ENCODE measurements at regions not wholly inside any gene's neighbourhood (a gene's known extent, or its start where the extent isn't known, plus 50 kb on each side); places are given as distances from the start of the nearest gene placed in this dataset.
"Not testable (repeated sequence)": the region's sequence is repeated elsewhere in the genome, so short reads cannot be mapped to it uniquely, and the experiment has no call there.

GRCh38 chr12:24630446-24630845 lies 318.5 kb downstream of the BCAT1 start:
- ATAC-seq (no peak), DNase-seq (no peak)
- Mint-ChIP-seq H3K4me1 (no peaks in the 10 kb centered on the region), H3K9me3 (peaks cover 0 to 2% of the 10 kb centered on the region in 2 donors), H3K36me3 (no peaks in the 10 kb centered on the region), H3K4me3 (no peak overlapping the region), H3K27ac (no peak overlapping the region), H3K27me3 (ENCODE audit: low read depth in 2 of 2) (peaks cover 0 to 4% of the 10 kb centered on the region in 2 donors)
- Histone ChIP-seq H3K4me3 (ENCODE audit: low read length) (no peak overlapping the region), H3K27ac (ENCODE audit: low read length) (no peak overlapping the region), H3K27me3 (ENCODE audit: control insufficient read depth, insufficient read depth, low read length) (no peaks in the 10 kb centered on the region), H3K4me1 (ENCODE audit: control insufficient read depth, insufficient read depth, low read length) (no peaks in the 10 kb centered on the region), H3K9me3 (ENCODE audit: control insufficient read depth, insufficient read depth, low read length) (no peaks in the 10 kb centered on the region), H3K36me3 (ENCODE audit: control insufficient read depth, insufficient read depth, low read length) (no peaks in the 10 kb centered on the region)
- WGBS (ENCODE audit: insufficient coverage): 94% methylated on average over 1 of the region's 1 CpG
- no peak for TF ChIP-seq CTCF (IDR thresholded peaks at IDR 0.05)
- intact Hi-C loops (cut with micrococcal nuclease): no loop called here

GRCh38 chr12:24625103-24625502 lies 323.8 kb downstream of the BCAT1 start:
- TF ChIP-seq CTCF (IDR thresholded peaks at IDR 0.05): no peak
- H3K27ac ChIP-seq (ENCODE audit: low read length): no peak overlapping the region

GRCh38 chr12:24619954-24620353 lies 328.9 kb downstream of the BCAT1 start:
- WGBS (ENCODE audit: insufficient coverage): 98% methylated on average over 5 of the region's 6 CpGs
- intact Hi-C loops (cut with micrococcal nuclease); H3K4me3 ChIP-seq (ENCODE audit: low read length): not testable (repeated sequence)

More at GRCh38 chr12:24625103-24625502, 323.8 kb downstream of the BCAT1 start:
- H3K27ac Mint-ChIP-seq: no peak overlapping the region
- intact Hi-C loops (cut with micrococcal nuclease): no loop called here
- no peak for ATAC-seq
- 91% methylated on average over 2 of the region's 2 CpGs for WGBS (ENCODE audit: insufficient coverage)
- no peaks in the 10 kb centered on the region for H3K4me1 ChIP-seq (ENCODE audit: control insufficient read depth, insufficient read depth, low read length)
- no peak overlapping the region for H3K4me3 Mint-ChIP-seq
- no peaks in the 10 kb centered on the region for H3K9me3 Mint-ChIP-seq
- H3K27me3 Mint-ChIP-seq (ENCODE audit: low read depth in 2 of 2): peaks cover 0 to 9% of the 10 kb centered on the region in 2 donors
- no peaks in the 10 kb centered on the region for H3K9me3 ChIP-seq (ENCODE audit: control insufficient read depth, insufficient read depth, low read length)
- H3K27me3 ChIP-seq (ENCODE audit: control insufficient read depth, insufficient read depth, low read length): no peaks in the 10 kb centered on the region
- no peaks in the 10 kb centered on the region for H3K36me3 Mint-ChIP-seq
- H3K4me1 Mint-ChIP-seq: peaks cover 0 to 8% of the 10 kb centered on the region in 2 donors
- H3K4me3 ChIP-seq (ENCODE audit: low read length): no peak overlapping the region
- DNase-seq: no peak
- H3K36me3 ChIP-seq (ENCODE audit: control insufficient read depth, insufficient read depth, low read length): no peaks in the 10 kb centered on the region

GRCh38 chr12:24617471-24617870 lies 331.4 kb downstream of the BCAT1 start:
- 81% methylated on average over 4 of the region's 5 CpGs for WGBS (ENCODE audit: insufficient coverage)
- no peak for ATAC-seq
- no peaks in the 10 kb centered on the region for H3K9me3 ChIP-seq (ENCODE audit: control insufficient read depth, insufficient read depth, low read length)
- no peak overlapping the region for H3K27ac ChIP-seq (ENCODE audit: low read length)
- Mint-ChIP-seq H3K9me3 (peaks cover 0 to 2% of the 10 kb centered on the region in 2 donors), H3K27me3 (ENCODE audit: low read depth in 2 of 2) (peaks cover 0 to 5% of the 10 kb centered on the region in 2 donors), H3K27ac (no peak overlapping the region), H3K4me3 (no peak overlapping the region), H3K36me3 (no peaks in the 10 kb centered on the region), H3K4me1 (no peaks in the 10 kb centered on the region)
- no peak overlapping the region for H3K4me3 ChIP-seq (ENCODE audit: low read length)
- no peak for TF ChIP-seq CTCF (IDR thresholded peaks at IDR 0.05)
- DNase-seq: no peak
- H3K27me3 ChIP-seq (ENCODE audit: control insufficient read depth, insufficient read depth, low read length): no peaks in the 10 kb centered on the region
- no peaks in the 10 kb centered on the region for H3K36me3 ChIP-seq (ENCODE audit: control insufficient read depth, insufficient read depth, low read length)
- H3K4me1 ChIP-seq (ENCODE audit: control insufficient read depth, insufficient read depth, low read length): no peaks in the 10 kb centered on the region
- intact Hi-C loops (cut with micrococcal nuclease): no loop called here

More at GRCh38 chr12:24619954-24620353, 328.9 kb downstream of the BCAT1 start:
- H3K36me3 Mint-ChIP-seq; H3K9me3 ChIP-seq (ENCODE audit: control insufficient read depth, insufficient read depth, low read length); H3K9me3 Mint-ChIP-seq; H3K4me1 Mint-ChIP-seq; DNase-seq; ATAC-seq; H3K36me3 ChIP-seq (ENCODE audit: control insufficient read depth, insufficient read depth, low read length); H3K4me3 Mint-ChIP-seq; H3K27ac ChIP-seq (ENCODE audit: low read length); H3K27me3 Mint-ChIP-seq (ENCODE audit: low read depth in 2 of 2); H3K27ac Mint-ChIP-seq; H3K27me3 ChIP-seq (ENCODE audit: control insufficient read depth, insufficient read depth, low read length); H3K4me1 ChIP-seq (ENCODE audit: control insufficient read depth, insufficient read depth, low read length): not testable (repeated sequence)
